PC-9 (cell line): ENCODE measurements at regions not wholly inside any gene's neighbourhood (a gene's known extent, or its start where the extent isn't known, plus 50 kb on each side); places are given as distances from the start of the nearest gene placed in this dataset.

Experiments
- CTCF ChIP-seq: fragments of 200-600 bp; sonication (generic); conservative IDR thresholded peaks from 2 replicates; pipeline ENCODE4 v1.6.1; 2017; ENCODE audit warnings: mixed run types, antibody characterized with exemption, mild to moderate bottlenecking, moderate library complexity
- EZH2 ChIP-seq: fragments of 200-600 bp; sonication (generic); IDR thresholded peaks from 2 replicates; pipeline ENCODE4 v1.8.0; 2017; ENCODE audit warnings: antibody characterized with exemption, low read depth

GRCh38 chrX:78831523-78831922, 84.0 kb downstream of the LPAR4 start:
- no peak for TF ChIP-seq CTCF
- no peak for TF ChIP-seq EZH2
